ENCODE measurements at regions not wholly inside any gene's neighbourhood (a gene's known extent, or its start where the extent isn't known, plus 50 kb on each side); places are given as distances from the start of the nearest gene placed in this dataset.

GRCh38 chr4:171473155-171473554 lies 340.0 kb upstream of the GALNTL6 start:
- Histone ChIP-seq H2AFZ (ENCODE audit: low read length) (no peak overlapping the region), H3K9me3 (ENCODE audit: insufficient read depth in 2 of 2, low read depth in 1 of 2, low read length in 1 of 2) (no peaks in the 10 kb centered on the region), H2BK15ac (ENCODE audit: low read length) (no peak overlapping the region), H2BK12ac (ENCODE audit: low read depth, low read length) (no peak overlapping the region), H2BK120ac (replicated peaks; ENCODE audit: low read depth, low read length) (no peak overlapping the region), H3K14ac (ENCODE audit: insufficient read length) (no peak overlapping the region), H2BK20ac (ENCODE audit: low read length) (no peak overlapping the region), H2BK5ac (ENCODE audit: low read depth, low read length) (no peak overlapping the region), H3K27me3 (replicated peaks in 1 of 4; ENCODE audit: control insufficient read depth in 3 of 4, extremely low read depth in 1 of 4, insufficient read depth in 3 of 4, low read length in 3 of 4) (no peaks in the 10 kb centered on the region), H3K56ac (replicated peaks; ENCODE audit: insufficient read length, low read depth, low read length) (no peak overlapping the region), H3K9ac (replicated peaks in 1 of 4; ENCODE audit: extremely low read depth in 1 of 4, low read depth in 3 of 4, low read length in 3 of 4) (no peak overlapping the region), H3K23ac (ENCODE audit: insufficient read length) (no peak overlapping the region), H3K23me2 (ENCODE audit: low read depth, low read length) (no peaks in the 10 kb centered on the region), H3K27ac (ENCODE audit: low read depth, low read length) (no peak overlapping the region), H3K18ac (ENCODE audit: extremely low read depth, low read length) (no peak overlapping the region), H3K79me1 (ENCODE audit: low read depth, low read length) (no peaks in the 10 kb centered on the region), H4K91ac (replicated peaks; ENCODE audit: insufficient read length, low read length) (no peak overlapping the region), H3K4me2 (ENCODE audit: insufficient read depth in 1 of 2, low read depth in 2 of 2, low read length in 2 of 2) (no peak overlapping the region), H4K5ac (ENCODE audit: insufficient read length, low read depth, low read length) (no peak overlapping the region), H3K4ac (replicated peaks; ENCODE audit: insufficient read length, low read depth, low read length) (no peak overlapping the region), H3K36me3 (ENCODE audit: control insufficient read depth in 2 of 4, insufficient read depth in 4 of 4, low read length in 3 of 4) (no peaks in the 10 kb centered on the region), H3K79me2 (ENCODE audit: control insufficient read depth in 1 of 2, insufficient read depth in 2 of 2, low read length in 2 of 2) (no peaks in the 10 kb centered on the region), H4K20me1 (replicated peaks in 1 of 2; ENCODE audit: control insufficient read depth in 1 of 2, insufficient read depth in 2 of 2, low read length in 2 of 2) (no peaks in the 10 kb centered on the region), H4K8ac (ENCODE audit: extremely low read depth, insufficient read depth, low read length) (no peak overlapping the region), H2AK5ac (ENCODE audit: low read depth, low read length) (no peak overlapping the region), H3K4me1 (replicated peaks in 1 of 4; ENCODE audit: control insufficient read depth in 3 of 4, insufficient read depth in 4 of 4, low read length in 3 of 4) (no peaks in the 10 kb centered on the region), H3K4me3 (ENCODE audit: extremely low read depth in 1 of 4, insufficient read depth in 2 of 4, low read depth in 3 of 4, low read length in 4 of 4) (no peak overlapping the region)
- CTCF ChIA-PET (ENCODE audit: partially characterized antibody) = interaction anchor here (0.7 kb wide), 1 partner anchor 84 kb away, joined by 3 read pairs; no protein-coding TSS in a partner anchor
- FAIRE-seq (no peak), DNase-seq (ENCODE audit: low read depth in 1 of 2, low spot score in 2 of 2) (no peak)
- POLR2A ChIA-PET (ENCODE audit: partially characterized antibody) = no interaction called here
- 82% methylated on average over 2 of the region's 2 CpGs; no CpG with 5 or more reads in 1 of the 2 experiments for WGBS, 2 experiments (ENCODE audit: extremely low coverage in 1 of 2, insufficient coverage in 1 of 2, insufficient read length in 1 of 2, insufficient replicate concordance in 2 of 2, low coverage in 1 of 2, low lambda C conversion rate in 2 of 2, missing lambda C conversion rate in 1 of 2)
- no peak for TF ChIP-seq YY1 (IDR thresholded peaks at IDR 0.05; ENCODE audit: low read depth, low read length)
- no peak for TF ChIP-seq RFX5 (IDR thresholded peaks at IDR 0.05; ENCODE audit: borderline replicate concordance, low read depth, low read length)
- TF ChIP-seq, protein P1, sequence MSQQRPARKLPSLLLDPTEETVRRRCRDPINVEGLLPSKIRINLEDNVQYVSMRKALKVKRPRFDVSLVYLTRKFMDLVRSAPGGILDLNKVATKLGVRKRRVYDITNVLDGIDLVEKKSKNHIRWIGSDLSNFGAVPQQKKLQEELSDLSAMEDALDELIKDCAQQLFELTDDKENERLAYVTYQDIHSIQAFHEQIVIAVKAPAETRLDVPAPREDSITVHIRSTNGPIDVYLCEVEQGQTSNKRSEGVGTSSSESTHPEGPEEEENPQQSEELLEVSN (IDR thresholded peaks at IDR 0.05) = no peak
- TF ChIP-seq EZH2 (IDR thresholded peaks at IDR 0.05; ENCODE audit: low read depth, low read length, severe bottlenecking) = no peak
